ENCODE measurements at regions not wholly inside any gene's neighbourhood (a gene's known extent, or its start where the extent isn't known, plus 50 kb on each side); places are given as distances from the start of the nearest gene placed in this dataset.
"Not testable (repeated sequence)": the region's sequence is repeated elsewhere in the genome, so short reads cannot be mapped to it uniquely, and the experiment has no call there.

- DNase-seq (ENCODE audit: low read depth): no peak
These were observed 280.2 kb upstream of the GALNTL6 start for GRCh38 chr4:171532968-171533367.

DNA sequence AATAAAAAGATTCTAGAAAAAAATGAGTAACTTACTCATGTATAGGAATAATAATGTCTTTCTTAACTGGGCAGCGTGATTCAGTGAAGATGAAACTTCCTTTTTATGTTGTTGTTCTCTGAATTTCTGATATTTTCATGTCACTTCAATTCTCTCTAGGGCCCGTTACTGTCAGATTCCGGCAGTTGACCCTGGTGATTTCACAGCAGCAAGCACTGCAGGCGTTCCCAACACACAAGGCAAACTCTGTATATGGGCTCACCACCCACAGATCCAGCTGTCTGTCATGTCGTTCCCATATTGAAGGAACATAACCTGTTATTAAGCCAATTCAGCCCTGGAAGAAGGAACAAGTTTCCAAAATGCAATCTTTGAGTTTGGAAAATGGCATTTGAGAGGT, 288.3 kb upstream of the GALNTL6 start:
- no peak for DNase-seq (ENCODE audit: low read depth)

- DNase-seq (ENCODE audit: low read depth): no peak
These were observed 291.5 kb upstream of the GALNTL6 start for GRCh38 chr4:171521726-171522125.

- DNase-seq (ENCODE audit: low read depth): no peak
These were observed 293.7 kb upstream of the GALNTL6 start for GRCh38 chr4:171519457-171519856.

GRCh38 chr4:171517883-171518282, 295.3 kb upstream of the GALNTL6 start:
- no peak for DNase-seq (ENCODE audit: low read depth)

DNA sequence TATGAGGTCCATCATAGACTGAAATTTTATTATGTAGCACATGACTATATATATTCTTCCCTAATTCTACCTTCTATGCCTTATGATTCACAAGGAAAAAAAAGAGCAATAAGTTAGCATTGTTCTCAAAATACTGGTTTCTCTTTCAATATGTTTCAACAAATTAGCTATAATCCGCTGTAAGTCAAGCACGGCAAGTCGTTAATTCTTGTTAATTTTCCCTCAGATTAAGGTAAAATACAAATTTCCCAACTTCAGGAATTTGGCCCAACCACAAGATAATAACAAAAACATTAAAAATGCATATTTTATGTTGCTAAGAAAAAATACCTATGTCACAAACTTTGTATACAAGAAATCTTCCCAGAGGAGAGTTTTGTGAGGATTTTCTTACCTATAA, 296.5 kb upstream of the GALNTL6 start:
- DNase-seq (ENCODE audit: low read depth): no peak

GRCh38 chr4:171484681-171485080, 328.5 kb upstream of the GALNTL6 start:
- DNase-seq (ENCODE audit: low read depth): no peak

- DNase-seq (ENCODE audit: low read depth): no peak
These were observed 335.0 kb upstream of the GALNTL6 start for GRCh38 chr4:171478181-171478580.

GRCh38 chr4:171475111-171475510, 338.1 kb upstream of the GALNTL6 start:
- not testable (repeated sequence) for DNase-seq (ENCODE audit: low read depth)

GRCh38 chr4:171473155-171473554, 340.0 kb upstream of the GALNTL6 start:
- no peak for DNase-seq (ENCODE audit: low read depth)

DNA sequence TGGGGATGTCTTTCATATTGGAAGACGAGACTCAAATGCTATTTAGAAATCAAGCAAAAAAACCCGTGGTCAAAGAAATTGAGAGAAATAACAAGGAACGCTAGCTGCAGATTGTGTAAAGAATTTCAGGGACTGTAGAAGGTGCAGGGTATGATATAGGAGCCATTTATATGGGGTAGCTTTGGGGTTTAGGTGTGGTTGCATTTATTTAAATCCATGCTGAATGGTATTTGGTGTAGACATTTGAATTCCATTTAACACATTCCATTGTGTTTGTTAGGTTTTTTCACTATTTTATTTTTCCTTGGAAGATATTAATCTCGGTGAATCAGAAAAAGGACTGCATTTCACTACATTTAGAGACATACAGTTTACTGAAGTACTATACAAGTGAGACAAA, 341.0 kb upstream of the GALNTL6 start:
- no peak for DNase-seq (ENCODE audit: low read depth)

DNA sequence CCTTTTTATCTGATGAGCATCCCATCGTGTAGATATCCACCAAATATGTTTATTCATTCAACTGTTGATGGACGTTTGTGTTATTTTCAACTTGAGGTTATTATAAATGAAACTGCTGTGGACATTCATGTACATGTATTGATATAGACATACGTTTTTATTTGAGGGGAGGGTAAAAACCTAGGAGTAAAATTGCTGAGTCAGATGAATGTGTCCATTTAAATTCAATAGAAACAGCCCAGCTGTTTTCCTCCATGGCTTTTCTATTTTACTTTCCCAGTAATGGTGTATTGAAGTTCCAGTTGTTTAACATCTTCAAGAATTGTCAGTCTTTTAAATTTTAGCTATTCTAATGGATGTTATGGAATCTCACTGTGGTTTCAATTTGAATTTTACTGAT, 348.7 kb upstream of the GALNTL6 start:
- no peak for DNase-seq (ENCODE audit: low read depth)

GRCh38 chr4:171461191-171461590, 352.0 kb upstream of the GALNTL6 start:
- DNase-seq (ENCODE audit: low read depth): no peak

DNA sequence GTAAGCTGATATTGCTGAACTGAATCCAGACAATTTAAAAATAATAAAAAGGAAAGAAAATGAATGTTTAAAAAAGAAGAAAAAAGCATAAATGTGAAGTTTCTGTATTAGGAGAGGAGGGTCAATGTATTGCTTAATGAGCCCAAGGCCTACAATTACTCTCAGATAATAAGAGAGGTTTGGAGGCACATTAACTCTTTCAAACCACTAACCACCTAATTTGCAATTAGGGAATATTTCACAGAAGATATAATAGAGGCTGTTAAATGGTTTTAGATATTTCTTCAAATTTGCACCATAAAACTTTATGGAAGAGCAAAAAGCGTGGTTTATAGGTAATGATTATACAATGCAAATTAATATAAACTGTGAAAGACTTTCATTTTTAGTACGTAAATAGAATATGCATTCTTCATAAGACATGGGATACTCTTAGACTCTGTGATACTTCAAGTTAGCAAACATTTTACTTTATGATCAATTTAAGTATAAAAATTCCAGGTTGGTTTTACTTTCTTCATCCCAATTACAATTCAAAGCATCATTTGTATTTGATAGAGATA, 364.2 kb upstream of the GALNTL6 start:
- no peak for DNase-seq (ENCODE audit: low read depth)

GRCh38 chr4:171448358-171448757, 364.8 kb upstream of the GALNTL6 start:
- no peak for DNase-seq (ENCODE audit: low read depth)

GRCh38 chr4:171441300-171441941, 371.8 kb upstream of the GALNTL6 start:
- no peak for DNase-seq (ENCODE audit: low read depth)

GRCh38 chr4:171433674-171434073, 379.5 kb upstream of the GALNTL6 start:
- no peak for DNase-seq (ENCODE audit: low read depth)

DNA sequence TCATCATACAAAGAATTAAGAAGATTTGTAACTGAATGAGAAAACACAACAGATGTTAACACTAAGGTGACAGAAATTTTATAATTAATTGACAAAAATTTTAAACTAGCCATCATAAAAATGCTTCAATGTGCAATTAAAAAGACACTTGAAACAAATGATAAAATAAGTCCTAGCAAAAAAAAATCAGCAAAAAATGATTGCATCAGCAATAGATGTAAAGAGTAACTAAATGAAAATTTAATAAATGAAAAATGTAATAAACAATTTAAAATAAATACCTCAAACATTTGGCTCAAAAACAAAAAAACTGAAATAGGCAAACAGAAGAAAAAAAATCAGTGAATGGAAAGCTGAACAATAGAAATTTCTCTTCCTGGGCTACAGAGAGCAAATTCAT, 380.7 kb upstream of the GALNTL6 start:
- DNase-seq (ENCODE audit: low read depth): no peak

DNA sequence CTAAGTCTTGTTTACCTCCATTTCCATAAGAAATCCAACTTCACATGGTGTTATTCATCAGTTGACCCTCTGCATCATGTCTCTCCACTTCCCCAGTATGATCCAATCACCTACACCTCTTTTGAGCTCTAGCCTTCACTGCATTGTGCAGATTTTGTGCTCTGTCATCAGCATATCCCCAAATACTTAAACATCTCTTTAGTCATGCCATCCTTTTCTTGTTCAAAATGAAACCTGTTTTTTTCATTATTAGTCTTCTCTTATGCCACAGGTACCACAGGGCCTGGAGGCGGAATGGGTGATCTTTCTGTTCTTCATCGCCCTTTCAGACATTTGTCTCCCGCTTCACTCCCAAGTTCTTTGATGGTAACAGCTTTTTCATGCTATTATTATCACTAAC, 382.7 kb upstream of the GALNTL6 start:
- no peak for DNase-seq (ENCODE audit: low read depth)

DNA sequence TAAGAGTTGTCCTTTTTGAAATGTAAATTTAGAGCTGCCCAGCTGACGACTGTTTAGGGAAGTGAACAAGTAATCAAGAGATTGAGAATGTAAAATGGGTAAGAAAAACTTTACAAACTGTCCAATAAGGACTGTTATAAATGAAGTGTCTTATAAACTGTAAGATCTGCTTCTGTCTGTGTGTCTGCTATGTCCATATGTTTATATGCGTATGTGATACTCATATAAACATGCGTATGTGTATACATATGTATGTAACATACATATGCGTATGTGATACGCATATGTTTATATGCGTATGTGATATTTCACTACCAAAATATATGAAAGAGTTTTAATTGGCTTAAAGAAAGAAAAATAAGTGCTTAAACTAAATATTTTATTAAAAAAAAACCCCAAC, 416.0 kb upstream of the GALNTL6 start:
- no peak for DNase-seq (ENCODE audit: low read depth)

GRCh38 chr4:171390626-171391025, 422.6 kb upstream of the GALNTL6 start:
- DNase-seq (ENCODE audit: low read depth): no peak

DNA sequence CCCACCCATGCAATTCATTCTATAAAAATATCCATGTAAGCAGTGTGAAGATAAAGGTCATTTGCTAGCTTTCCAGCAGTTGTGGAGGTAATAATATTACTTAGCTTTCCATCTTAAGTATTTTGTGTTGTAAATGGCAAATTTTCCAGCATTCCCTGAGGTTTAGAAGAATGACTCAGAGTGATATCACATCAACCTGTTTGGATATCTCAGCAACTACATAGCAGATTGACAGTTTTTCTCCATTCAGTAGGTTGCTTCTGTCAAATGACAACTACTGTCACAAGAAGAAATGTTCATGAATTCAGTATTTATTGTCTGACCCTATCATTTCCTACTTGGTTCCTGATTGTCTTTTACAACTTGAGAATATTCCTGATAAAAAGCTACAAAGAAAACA, 434.9 kb upstream of the GALNTL6 start:
- no peak for DNase-seq (ENCODE audit: low read depth)

GRCh38 chr4:171376724-171377123, 436.5 kb upstream of the GALNTL6 start:
- no peak for DNase-seq (ENCODE audit: low read depth)

GRCh38 chr4:171353535-171353934, 459.7 kb upstream of the GALNTL6 start:
- no peak for DNase-seq (ENCODE audit: low read depth)
